ENCODE measurements at regions not wholly inside any gene's neighbourhood (a gene's known extent, or its start where the extent isn't known, plus 50 kb on each side); places are given as distances from the start of the nearest gene placed in this dataset.

GRCh38 chr9:12178634-12179033 is 514.6 kb upstream of the TYRP1 start:
- no peak overlapping the region for H3K4me2 ChIP-seq
- POLR2A ChIA-PET: no interaction called here
- no peak for DNase-seq (ENCODE audit: low read depth in 1 of 2, low spot score in 1 of 2)
- no peak overlapping the region for H3K27ac ChIP-seq
- FAIRE-seq: no peak
- no peak for ATAC-seq
- H3K4me3 ChIP-seq: no peak overlapping the region
- CTCF ChIA-PET: no interaction called here
- 31% methylated on average over 1 of the region's 1 CpG for whole genome bisulfite sequencing (ENCODE audit: missing lambda C conversion rate)
- H3K9me3 ChIP-seq: no peaks in the 10 kb centered on the region
- TF ChIP-seq, protein P1, sequence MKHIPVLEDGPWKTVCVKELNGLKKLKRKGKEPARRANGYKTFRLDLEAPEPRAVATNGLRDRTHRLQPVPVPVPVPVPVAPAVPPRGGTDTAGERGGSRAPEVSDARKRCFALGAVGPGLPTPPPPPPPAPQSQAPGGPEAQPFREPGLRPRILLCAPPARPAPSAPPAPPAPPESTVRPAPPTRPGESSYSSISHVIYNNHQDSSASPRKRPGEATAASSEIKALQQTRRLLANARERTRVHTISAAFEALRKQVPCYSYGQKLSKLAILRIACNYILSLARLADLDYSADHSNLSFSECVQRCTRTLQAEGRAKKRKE (CRISPR knock-in tag; IDR thresholded peaks at IDR 0.05; ENCODE audit: low read depth): no peak
- TF ChIP-seq GATA3 (IDR thresholded peaks at IDR 0.05; ENCODE audit: borderline replicate concordance): no peak
- no peaks in the 10 kb centered on the region for H3K4me1 ChIP-seq

- no peak overlapping the region for H3K4me3 ChIP-seq
- no peak for FAIRE-seq
- no peak for ATAC-seq
- H3K4me2 ChIP-seq: no peak overlapping the region
- 4% methylated on average over 1 of the region's 1 CpG for WGBS (ENCODE audit: missing lambda C conversion rate)
- CTCF ChIA-PET: no interaction called here
- H3K9me3 ChIP-seq: no peaks in the 10 kb centered on the region
- H3K27ac ChIP-seq: no peak overlapping the region
- TF ChIP-seq PHF8 (IDR thresholded peaks at IDR 0.05; ENCODE audit: borderline replicate concordance, low read depth) (no peak), ESRRA (IDR thresholded peaks at IDR 0.05; ENCODE audit: borderline replicate concordance, low read length) (no peak), NR3C1 (IDR thresholded peaks at IDR 0.05) (no peak), ELK1 (IDR thresholded peaks at IDR 0.05; ENCODE audit: low read depth, low read length) (no peak), RARB (CRISPR knock-in tag; IDR thresholded peaks at IDR 0.05) (no peak)
- H3K4me1 ChIP-seq: no peaks in the 10 kb centered on the region
- no peak for DNase-seq (ENCODE audit: low read depth in 1 of 2, low spot score in 1 of 2)
- POLR2A ChIA-PET: no interaction called here
Observed at GRCh38 chr9:12182806-12183205, 510.4 kb upstream of the TYRP1 start.

- DNase-seq (ENCODE audit: low read depth in 1 of 2, low spot score in 1 of 2) (no peak), ATAC-seq (no peak), FAIRE-seq (no peak)
- 14% methylated on average over 3 of the region's 3 CpGs for WGBS (ENCODE audit: missing lambda C conversion rate)
- POLR2A ChIA-PET: no interaction called here
- H3K4me3 ChIP-seq: no peak overlapping the region
- H3K4me1 ChIP-seq: no peaks in the 10 kb centered on the region
- H3K4me2 ChIP-seq: no peak overlapping the region
- no peaks in the 10 kb centered on the region for H3K9me3 ChIP-seq
- H3K27ac ChIP-seq: no peak overlapping the region
- TF ChIP-seq FOSL2 (IDR thresholded peaks at IDR 0.05): no peak
- peak; percentile 45; the same call in 1 of the 2 replicates for TF ChIP-seq FOSL2 (CRISPR knock-in tag; IDR thresholded peaks at IDR 0.05)
- TF ChIP-seq SREBF2 (IDR thresholded peaks at IDR 0.05): no peak
- TF ChIP-seq POLR2AphosphoS2 (conservative IDR thresholded peaks at IDR 0.05; ENCODE audit: low read length): no peak
- no peak for TF ChIP-seq GATA3 (IDR thresholded peaks at IDR 0.05; ENCODE audit: borderline replicate concordance)
- CTCF ChIA-PET: no interaction called here
Observed at GRCh38 chr9:12183321-12183720, 509.9 kb upstream of the TYRP1 start.

DNA sequence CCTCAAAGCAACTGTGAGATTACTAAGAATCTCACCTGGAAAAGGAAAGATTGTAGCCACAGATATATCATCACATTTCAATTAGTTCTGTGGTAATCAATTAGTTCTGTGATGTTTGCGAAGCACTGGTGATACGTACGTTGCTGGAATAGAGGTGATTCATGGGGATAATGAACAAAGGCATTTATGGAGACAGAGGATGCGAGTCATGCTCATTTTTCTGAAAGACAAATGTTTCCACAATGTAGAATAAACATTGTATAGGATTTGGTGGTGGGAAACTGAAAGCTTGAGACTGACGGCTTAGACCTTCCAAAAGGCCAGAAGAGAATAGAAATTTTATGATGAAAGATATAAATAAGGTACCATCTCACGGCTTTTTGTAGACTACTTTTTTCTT is 507.3 kb upstream of the TYRP1 start:
- no peak for ATAC-seq
- no peak for FAIRE-seq
- WGBS (ENCODE audit: missing lambda C conversion rate): 3% methylated on average over 6 of the region's 6 CpGs
- H3K4me2 ChIP-seq: no peak overlapping the region
- CTCF ChIA-PET: no interaction called here
- no peaks in the 10 kb centered on the region for H3K4me1 ChIP-seq
- POLR2A ChIA-PET: no interaction called here
- H3K4me3 ChIP-seq: no peak overlapping the region
- no peak for DNase-seq (ENCODE audit: low read depth in 1 of 2, low spot score in 1 of 2)
- H3K27ac ChIP-seq: no peak overlapping the region
- TF ChIP-seq USF2 (IDR thresholded peaks at IDR 0.05) (no peak), BHLHE40 (IDR thresholded peaks at IDR 0.05; ENCODE audit: low read depth, low read length) (no peak), POLR2A (IDR thresholded peaks at IDR 0.05; ENCODE audit: low read length) (no peak), SMC3 (IDR thresholded peaks at IDR 0.05) (no peak), HEYL (CRISPR knock-in tag; IDR thresholded peaks at IDR 0.05) (no peak), RNF2 (IDR thresholded peaks at IDR 0.05; ENCODE audit: borderline replicate concordance, low read depth) (no peak), ZFP36 (IDR thresholded peaks at IDR 0.05; ENCODE audit: borderline replicate concordance, partially characterized antibody) (no peak)
- no peaks in the 10 kb centered on the region for H3K9me3 ChIP-seq

All from A549 (cell line).